Stimulated activated naive CD8-positive, alpha-beta T cell treated with anti-CD3 and anti-CD28 coated beads, Interleukin-15, Interleukin-2, amounts not matched to agents 100 ng/mL and 50 ng/mL, for 24 hours (primary cell): ENCODE measurements at regions not wholly inside any gene's neighbourhood (a gene's known extent, or its start where the extent isn't known, plus 50 kb on each side); places are given as distances from the start of the nearest gene placed in this dataset.

ENCODE experiments used
- H3K27ac Mint-ChIP-seq: one replicate; pipeline ENCODE4 v1.8.0; 2021; ENCODE audit warnings: mild to moderate bottlenecking, mixed read lengths
- H3K27me3 Mint-ChIP-seq: one replicate; pipeline ENCODE4 v1.8.0; 2021; ENCODE audit warnings: mixed read lengths
- H3K36me3 Mint-ChIP-seq: one replicate; pipeline ENCODE4 v1.8.0; 2021; ENCODE audit warnings: low read depth, mixed read lengths
- H3K4me1 Mint-ChIP-seq: one replicate; pipeline ENCODE4 v1.8.0; 2021; ENCODE audit warnings: low read depth, mixed read lengths
- H3K4me3 Mint-ChIP-seq: one replicate; pipeline ENCODE4 v1.8.0; 2021; ENCODE audit warnings: mild to moderate bottlenecking, mixed read lengths
- H3K9me3 Mint-ChIP-seq: one replicate; pipeline ENCODE4 v1.8.0; 2021; ENCODE audit warnings: mixed read lengths

- Mint-ChIP-seq H3K27me3 (no peaks in the 10 kb centered on the region), H3K27ac (no peak overlapping the region), H3K4me1 (no peaks in the 10 kb centered on the region), H3K4me3 (no peak overlapping the region), H3K9me3 (peaks cover 3% of the 10 kb centered on the region), H3K36me3 (no peaks in the 10 kb centered on the region)
Observed at GRCh38 chr2:56476509-56477071, 292.8 kb downstream of the CCDC85A start.

GRCh38 chr2:56478027-56478426 is 294.2 kb downstream of the CCDC85A start:
- no peak overlapping the region for H3K27ac Mint-ChIP-seq
- peaks cover 3% of the 10 kb centered on the region for H3K9me3 Mint-ChIP-seq
- H3K27me3 Mint-ChIP-seq = no peaks in the 10 kb centered on the region
- H3K4me1 Mint-ChIP-seq = no peaks in the 10 kb centered on the region
- H3K4me3 Mint-ChIP-seq = no peak overlapping the region
- H3K36me3 Mint-ChIP-seq = no peaks in the 10 kb centered on the region

DNA sequence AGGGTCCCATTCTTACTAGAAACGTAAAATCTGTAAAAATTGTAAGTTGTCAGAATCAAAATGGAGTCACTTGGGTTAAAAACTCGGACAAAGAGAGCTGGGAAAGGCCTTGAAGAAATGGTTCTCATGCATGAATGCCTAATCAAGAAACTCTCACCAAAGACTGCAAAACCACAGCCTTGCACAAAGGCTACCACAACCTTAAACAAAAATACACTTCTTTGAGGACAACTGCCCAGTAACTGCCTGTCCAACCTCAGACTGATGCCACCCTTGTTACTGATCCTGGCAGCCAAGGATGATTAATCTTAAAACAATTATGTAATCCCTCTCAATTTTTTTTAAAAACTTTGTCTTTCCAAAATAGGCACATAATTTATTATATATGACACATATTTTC is 299.3 kb downstream of the CCDC85A start:
- H3K9me3 Mint-ChIP-seq = peaks cover 19% of the 10 kb centered on the region
- H3K4me3 Mint-ChIP-seq = no peak overlapping the region
- H3K36me3 Mint-ChIP-seq = no peaks in the 10 kb centered on the region
- H3K27ac Mint-ChIP-seq = no peak overlapping the region
- no peaks in the 10 kb centered on the region for H3K4me1 Mint-ChIP-seq
- no peaks in the 10 kb centered on the region for H3K27me3 Mint-ChIP-seq

DNA sequence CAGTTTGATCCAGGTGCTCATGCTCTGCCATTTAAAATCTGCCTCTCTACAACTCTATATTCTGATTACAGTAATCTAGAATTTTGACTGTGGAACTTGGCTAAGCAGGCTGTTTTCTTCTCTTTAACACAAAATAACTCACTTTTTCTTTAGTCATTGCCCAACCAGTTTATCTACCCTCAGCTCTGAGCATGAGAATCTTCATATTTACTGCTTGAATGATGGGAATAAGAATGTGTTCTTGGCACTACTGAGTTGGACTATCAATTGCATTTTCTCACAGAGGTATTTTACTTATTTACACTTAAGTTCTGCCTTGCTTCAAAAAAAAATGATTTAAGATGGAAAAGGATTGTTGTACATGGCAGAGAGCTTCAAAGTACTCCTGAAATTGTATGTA is 301.1 kb downstream of the CCDC85A start:
- no peaks in the 10 kb centered on the region for H3K27me3 Mint-ChIP-seq
- H3K4me1 Mint-ChIP-seq = no peaks in the 10 kb centered on the region
- no peak overlapping the region for H3K4me3 Mint-ChIP-seq
- H3K27ac Mint-ChIP-seq = no peak overlapping the region
- no peaks in the 10 kb centered on the region for H3K36me3 Mint-ChIP-seq
- peaks cover 19% of the 10 kb centered on the region for H3K9me3 Mint-ChIP-seq

DNA sequence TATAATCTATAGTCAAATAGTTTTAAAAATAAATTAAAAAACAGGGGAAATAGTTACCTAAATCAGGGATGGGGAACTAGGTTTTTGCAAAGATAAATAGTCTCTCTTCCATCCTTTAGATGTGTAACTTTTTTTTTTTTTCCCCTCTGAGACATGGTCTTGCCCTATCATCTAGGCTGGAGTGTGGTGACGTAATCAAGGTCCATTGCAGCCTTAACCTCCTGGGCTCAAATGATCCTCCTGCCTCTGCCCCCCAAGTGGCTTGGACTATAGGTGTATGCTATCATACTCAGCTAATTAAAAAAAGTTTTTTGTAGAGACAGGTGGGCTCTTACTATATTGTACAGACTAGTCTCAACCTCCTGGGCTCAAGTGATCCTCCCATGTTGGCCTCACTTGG is 316.5 kb downstream of the CCDC85A start:
- no peak overlapping the region for H3K4me3 Mint-ChIP-seq
- H3K9me3 Mint-ChIP-seq = peaks cover 7% of the 10 kb centered on the region
- no peaks in the 10 kb centered on the region for H3K36me3 Mint-ChIP-seq
- no peaks in the 10 kb centered on the region for H3K27me3 Mint-ChIP-seq
- no peak overlapping the region for H3K27ac Mint-ChIP-seq
- no peaks in the 10 kb centered on the region for H3K4me1 Mint-ChIP-seq

DNA sequence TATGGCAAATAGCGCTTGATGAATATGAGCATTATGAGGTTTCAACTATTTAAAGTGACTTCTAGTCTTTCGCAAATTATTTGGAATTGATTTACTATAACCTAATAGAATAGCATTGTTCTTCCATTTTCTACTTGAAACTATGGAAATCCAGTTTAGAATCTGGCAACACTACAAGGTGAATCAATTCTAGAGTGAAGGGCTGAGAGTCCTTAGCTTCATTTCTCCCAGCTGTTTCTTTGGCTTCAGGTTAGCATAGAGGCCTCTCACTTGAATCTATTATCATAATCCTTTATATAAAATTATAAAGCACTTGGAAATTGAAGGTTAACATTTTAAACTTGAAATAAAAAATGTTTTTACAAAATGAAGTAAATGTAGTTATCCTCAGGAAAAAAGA is 318.8 kb downstream of the CCDC85A start:
- Mint-ChIP-seq H3K4me3 (no peak overlapping the region), H3K36me3 (no peaks in the 10 kb centered on the region), H3K27me3 (no peaks in the 10 kb centered on the region), H3K4me1 (no peaks in the 10 kb centered on the region), H3K9me3 (peaks cover 9% of the 10 kb centered on the region), H3K27ac (no peak overlapping the region)

GRCh38 chr2:56505885-56506284 is 322.1 kb downstream of the CCDC85A start:
- H3K36me3 Mint-ChIP-seq = no peaks in the 10 kb centered on the region
- no peak overlapping the region for H3K27ac Mint-ChIP-seq
- H3K27me3 Mint-ChIP-seq = no peaks in the 10 kb centered on the region
- H3K4me1 Mint-ChIP-seq = no peaks in the 10 kb centered on the region
- peaks cover 9% of the 10 kb centered on the region for H3K9me3 Mint-ChIP-seq
- H3K4me3 Mint-ChIP-seq = no peak overlapping the region

- Mint-ChIP-seq H3K27ac (no peak overlapping the region), H3K27me3 (no peaks in the 10 kb centered on the region), H3K4me3 (no peak overlapping the region), H3K9me3 (peaks cover 6% of the 10 kb centered on the region), H3K4me1 (no peaks in the 10 kb centered on the region), H3K36me3 (no peaks in the 10 kb centered on the region)
Observed at GRCh38 chr2:56508662-56509061, 324.9 kb downstream of the CCDC85A start.

DNA sequence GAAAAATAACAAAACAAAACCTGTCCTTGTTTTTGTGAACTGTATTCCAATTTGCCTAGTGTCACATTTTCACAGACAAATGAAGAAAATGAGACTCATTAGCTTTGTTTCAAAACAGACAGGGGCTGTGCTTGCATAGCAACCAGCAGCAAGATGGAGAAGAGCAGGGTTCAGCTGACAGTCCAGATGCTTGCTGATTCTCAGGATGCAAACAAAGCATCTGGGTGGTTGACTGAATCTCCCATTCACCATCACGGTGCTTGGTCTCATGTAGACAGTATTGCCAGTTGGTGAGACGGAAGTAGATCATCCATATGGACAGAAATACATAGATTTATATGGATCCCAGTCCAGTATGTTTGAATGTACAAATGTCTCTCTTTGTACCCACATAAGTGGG is 326.8 kb downstream of the CCDC85A start:
- Mint-ChIP-seq H3K4me3 (no peak overlapping the region), H3K36me3 (no peaks in the 10 kb centered on the region), H3K27me3 (no peaks in the 10 kb centered on the region), H3K27ac (no peak overlapping the region), H3K9me3 (peaks cover 6% of the 10 kb centered on the region), H3K4me1 (no peaks in the 10 kb centered on the region)

GRCh38 chr2:56515399-56515798 is 331.6 kb downstream of the CCDC85A start:
- Mint-ChIP-seq H3K4me3 (no peak overlapping the region), H3K36me3 (no peaks in the 10 kb centered on the region), H3K27me3 (no peaks in the 10 kb centered on the region), H3K9me3 (no peaks in the 10 kb centered on the region), H3K4me1 (no peaks in the 10 kb centered on the region), H3K27ac (no peak overlapping the region)

DNA sequence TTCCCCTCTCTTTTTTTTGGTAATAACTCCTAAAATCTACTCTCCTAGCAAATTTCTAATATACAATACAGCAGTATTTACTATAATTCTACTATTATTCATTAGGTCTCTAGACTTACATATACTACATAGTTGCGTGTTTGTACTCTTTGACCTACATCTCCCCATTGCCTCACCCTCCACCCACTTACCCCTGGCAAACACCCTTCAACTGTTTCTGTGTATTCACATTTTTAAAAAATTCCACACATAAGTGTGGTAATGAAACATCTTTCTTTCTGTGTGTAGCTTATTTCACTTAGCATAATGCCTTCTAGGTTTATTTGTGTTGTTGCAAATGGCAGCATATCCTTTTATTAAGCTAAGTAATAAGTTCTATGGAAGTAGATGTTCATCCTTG is 336.0 kb downstream of the CCDC85A start:
- H3K9me3 Mint-ChIP-seq = no peaks in the 10 kb centered on the region
- H3K4me1 Mint-ChIP-seq = no peaks in the 10 kb centered on the region
- no peaks in the 10 kb centered on the region for H3K36me3 Mint-ChIP-seq
- H3K27ac Mint-ChIP-seq = no peak overlapping the region
- H3K27me3 Mint-ChIP-seq = no peaks in the 10 kb centered on the region
- no peak overlapping the region for H3K4me3 Mint-ChIP-seq

DNA sequence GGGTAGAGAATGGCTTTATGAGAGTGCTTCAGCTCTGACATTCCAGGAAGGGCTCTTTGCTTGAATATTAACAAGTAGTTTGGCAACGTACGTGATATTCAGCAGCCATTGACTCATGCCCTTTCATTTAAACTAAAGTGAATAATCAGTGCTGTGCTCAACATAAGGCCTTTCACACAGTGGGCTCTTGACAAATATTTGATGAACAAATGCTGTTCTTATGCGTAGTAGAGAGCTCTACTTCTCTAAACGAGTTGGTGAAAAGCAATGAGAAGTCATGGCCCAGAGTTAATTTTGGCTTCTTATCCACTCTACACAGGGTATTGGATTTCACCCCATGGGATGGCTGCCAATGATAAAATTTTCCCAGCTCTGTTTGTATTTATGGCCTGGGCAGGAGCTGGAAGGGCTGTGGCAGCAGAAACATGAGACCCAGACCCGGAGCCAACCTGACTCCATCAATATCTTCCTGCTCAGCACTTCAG is 338.9 kb downstream of the CCDC85A start:
- H3K4me1 Mint-ChIP-seq = no peaks in the 10 kb centered on the region
- H3K9me3 Mint-ChIP-seq = no peaks in the 10 kb centered on the region

DNA sequence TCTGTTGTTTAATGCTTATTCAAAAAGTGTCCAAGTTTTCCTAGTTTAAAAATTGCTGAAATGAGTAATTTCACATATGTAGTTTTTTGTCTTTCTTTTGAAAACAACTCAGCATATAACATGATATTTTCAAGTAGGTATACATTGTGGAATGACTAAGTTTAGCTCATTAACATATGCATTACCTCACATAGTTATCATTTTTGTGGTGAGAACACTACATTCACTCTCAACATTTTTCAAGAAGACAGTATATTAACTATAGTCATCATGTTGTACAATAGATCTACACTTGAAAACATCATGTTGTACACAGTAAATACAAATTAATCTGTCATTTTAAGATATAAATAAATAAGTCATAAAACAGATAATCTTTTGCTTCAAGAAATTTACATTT is 340.0 kb downstream of the CCDC85A start:
- Mint-ChIP-seq H3K36me3 (no peaks in the 10 kb centered on the region), H3K4me3 (no peak overlapping the region), H3K27ac (no peak overlapping the region), H3K4me1 (no peaks in the 10 kb centered on the region), H3K27me3 (no peaks in the 10 kb centered on the region), H3K9me3 (no peaks in the 10 kb centered on the region)

More for the DNA sequence above, 338.9 kb downstream of the CCDC85A start:
- Mint-ChIP-seq H3K36me3 (no peaks in the 10 kb centered on the region), H3K4me3 (no peak overlapping the region), H3K27ac (no peak overlapping the region), H3K27me3 (no peaks in the 10 kb centered on the region)

GRCh38 chr2:56531668-56532420 is 348.1 kb downstream of the CCDC85A start:
- Mint-ChIP-seq H3K27me3 (no peaks in the 10 kb centered on the region), H3K36me3 (no peaks in the 10 kb centered on the region), H3K27ac (no peak overlapping the region)

GRCh38 chr2:56534321-56534720 is 350.5 kb downstream of the CCDC85A start:
- peaks cover 9% of the 10 kb centered on the region for H3K9me3 Mint-ChIP-seq
- no peaks in the 10 kb centered on the region for H3K4me1 Mint-ChIP-seq
- no peaks in the 10 kb centered on the region for H3K36me3 Mint-ChIP-seq
- H3K27ac Mint-ChIP-seq = no peak overlapping the region
- no peak overlapping the region for H3K4me3 Mint-ChIP-seq
- H3K27me3 Mint-ChIP-seq = no peaks in the 10 kb centered on the region

More at GRCh38 chr2:56531668-56532420, 348.1 kb downstream of the CCDC85A start:
- Mint-ChIP-seq H3K4me1 (no peaks in the 10 kb centered on the region), H3K9me3 (peaks cover 7% of the 10 kb centered on the region), H3K4me3 (no peak overlapping the region)

DNA sequence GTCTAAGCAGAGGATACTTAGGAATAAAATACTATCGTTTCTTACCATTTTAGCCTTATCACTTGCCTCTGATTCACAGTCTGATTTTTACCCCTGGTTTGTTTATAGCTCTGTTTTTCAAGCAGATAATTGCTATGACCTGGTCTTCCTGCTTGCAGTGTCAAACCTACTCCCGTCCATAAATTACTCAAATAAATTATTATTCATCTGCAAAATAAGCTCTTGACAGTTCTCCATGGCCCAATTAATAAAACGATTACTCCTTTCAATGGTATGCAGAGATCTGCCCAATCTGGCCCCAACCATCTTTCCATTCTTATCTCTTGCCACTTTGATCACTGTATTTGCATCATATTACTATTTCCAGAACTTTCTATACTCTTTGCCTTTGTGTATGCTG is 354.0 kb downstream of the CCDC85A start:
- Mint-ChIP-seq H3K27me3 (no peaks in the 10 kb centered on the region), H3K27ac (no peak overlapping the region), H3K36me3 (no peaks in the 10 kb centered on the region), H3K4me3 (no peak overlapping the region), H3K9me3 (peaks cover 17% of the 10 kb centered on the region), H3K4me1 (no peaks in the 10 kb centered on the region)
